ENCODE measurements at regions not wholly inside any gene's neighbourhood (a gene's known extent, or its start where the extent isn't known, plus 50 kb on each side); places are given as distances from the start of the nearest gene placed in this dataset.
"Not testable (repeated sequence)": the region's sequence is repeated elsewhere in the genome, so short reads cannot be mapped to it uniquely, and the experiment has no call there.

DNA sequence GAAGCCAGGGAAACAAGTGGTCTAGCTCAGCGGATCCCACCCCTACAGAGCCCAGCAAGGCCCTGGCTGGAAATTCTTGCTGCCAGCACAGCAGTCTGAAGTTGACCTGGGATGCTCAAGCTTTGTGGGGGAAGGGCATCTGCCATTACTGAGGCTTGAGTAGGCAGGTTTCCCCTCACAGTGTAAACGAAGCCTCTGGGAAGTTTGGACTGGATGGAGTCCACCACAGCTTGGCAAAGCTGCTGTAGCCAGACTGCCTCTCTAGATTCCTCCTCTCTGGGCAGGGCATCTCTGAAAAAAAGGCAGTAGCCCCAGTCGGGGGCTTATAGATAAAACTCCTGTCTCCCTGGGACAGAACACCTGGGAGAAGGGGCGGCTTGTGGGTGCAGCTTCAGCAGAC is 365.9 kb upstream of the SALL1 start:
- not testable (repeated sequence) for H3K36me3 ChIP-seq (replicated peaks in 1 of 2; ENCODE audit: control insufficient read depth in 2 of 2, insufficient read depth in 2 of 2, low read length in 2 of 2); H3K27ac ChIP-seq (replicated peaks; ENCODE audit: low read length); H3K79me1 ChIP-seq (ENCODE audit: low read depth, low read length); H2BK15ac ChIP-seq (ENCODE audit: low read length); DNase-seq (ENCODE audit: low spot score); H2AK5ac ChIP-seq (ENCODE audit: low read depth, low read length); H4K91ac ChIP-seq (ENCODE audit: low read depth, low read length, poor library complexity); H3K4me2 ChIP-seq (ENCODE audit: insufficient read depth, low read length, poor library complexity, severe bottlenecking); H2BK5ac ChIP-seq (ENCODE audit: low read length); H4K8ac ChIP-seq (ENCODE audit: low read depth, low read length); H2BK12ac ChIP-seq (ENCODE audit: low read length); H3K4ac ChIP-seq (ENCODE audit: low read length); H3K9me3 ChIP-seq (replicated peaks in 1 of 2; ENCODE audit: control insufficient read depth in 2 of 2, insufficient read depth in 1 of 2, low read depth in 1 of 2, low read length in 2 of 2); H3K27me3 ChIP-seq (ENCODE audit: control insufficient read depth in 3 of 3, insufficient read depth in 3 of 3, low read depth in 1 of 3, low read length in 3 of 3); H3K18ac ChIP-seq (ENCODE audit: low read length); H2BK120ac ChIP-seq (ENCODE audit: low read depth, low read length); H3K4me3 ChIP-seq (ENCODE audit: low read length in 2 of 2); H3K4me1 ChIP-seq (ENCODE audit: control insufficient read depth in 2 of 2, insufficient read depth in 1 of 2, low read depth in 1 of 2, low read length in 2 of 2); H3K9ac ChIP-seq (ENCODE audit: low read depth, low read length, poor library complexity); H2AFZ ChIP-seq (ENCODE audit: low read length); H3K14ac ChIP-seq (ENCODE audit: low read length); H3K23ac ChIP-seq (ENCODE audit: low read depth, low read length, poor library complexity)
- no CpG with 5 or more reads among the region's 4 CpGs for WGBS, 2 donors (ENCODE audit: extremely low coverage in 2 of 2, insufficient read length in 2 of 2, insufficient replicate concordance in 1 of 2)

DNA sequence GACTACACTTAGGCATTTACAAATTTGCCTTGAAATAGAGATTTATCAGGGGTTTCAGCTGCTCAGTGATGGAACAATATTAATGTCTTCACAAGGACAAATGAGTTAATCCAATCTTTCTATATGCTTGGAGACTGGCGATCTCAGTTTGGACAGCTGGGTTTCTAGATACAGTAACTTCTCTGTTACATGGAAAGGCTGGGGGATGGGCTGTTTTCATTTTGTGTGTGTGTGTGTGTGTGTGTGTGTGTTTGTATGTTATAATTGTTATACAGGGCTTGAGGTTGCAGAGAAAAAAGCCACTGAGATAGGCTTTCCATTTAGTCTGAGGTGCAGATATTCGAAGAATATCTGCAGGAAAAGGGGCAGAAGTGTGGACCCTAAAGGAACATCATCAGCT is 359.3 kb upstream of the SALL1 start:
- no peak overlapping the region for H3K9ac ChIP-seq (ENCODE audit: low read depth, low read length, poor library complexity)
- H3K4me3 ChIP-seq (ENCODE audit: low read length in 2 of 2): no peak overlapping the region
- no peak for DNase-seq (ENCODE audit: low spot score)
- no peak overlapping the region for H3K4me2 ChIP-seq (ENCODE audit: insufficient read depth, low read length, poor library complexity, severe bottlenecking)
- H3K79me1 ChIP-seq (ENCODE audit: low read depth, low read length): no peaks in the 10 kb centered on the region
- H4K8ac ChIP-seq (ENCODE audit: low read depth, low read length): no peak overlapping the region
- H2BK15ac ChIP-seq (ENCODE audit: low read length): no peak overlapping the region
- H2BK5ac ChIP-seq (ENCODE audit: low read length): no peak overlapping the region
- H3K27me3 ChIP-seq (ENCODE audit: control insufficient read depth in 3 of 3, insufficient read depth in 3 of 3, low read depth in 1 of 3, low read length in 3 of 3): no peaks in the 10 kb centered on the region
- H3K27ac ChIP-seq (replicated peaks; ENCODE audit: low read length): no peak overlapping the region
- no peaks in the 10 kb centered on the region for H3K4me1 ChIP-seq (ENCODE audit: control insufficient read depth in 2 of 2, insufficient read depth in 1 of 2, low read depth in 1 of 2, low read length in 2 of 2)
- no peak overlapping the region for H4K91ac ChIP-seq (ENCODE audit: low read depth, low read length, poor library complexity)
- H3K4ac ChIP-seq (ENCODE audit: low read length): no peak overlapping the region
- no peak overlapping the region for H2AK5ac ChIP-seq (ENCODE audit: low read depth, low read length)
- H3K36me3 ChIP-seq (replicated peaks in 1 of 2; ENCODE audit: control insufficient read depth in 2 of 2, insufficient read depth in 2 of 2, low read length in 2 of 2): no peaks in the 10 kb centered on the region
- H3K23ac ChIP-seq (ENCODE audit: low read depth, low read length, poor library complexity): no peak overlapping the region
- H2BK120ac ChIP-seq (ENCODE audit: low read depth, low read length): no peak overlapping the region
- no peak overlapping the region for H2BK12ac ChIP-seq (ENCODE audit: low read length)
- peaks cover 2 to 8% of the 10 kb centered on the region in 2 donors for H3K9me3 ChIP-seq (replicated peaks in 1 of 2; ENCODE audit: control insufficient read depth in 2 of 2, insufficient read depth in 1 of 2, low read depth in 1 of 2, low read length in 2 of 2)
- no peak overlapping the region for H3K18ac ChIP-seq (ENCODE audit: low read length)
- WGBS, 2 donors (ENCODE audit: extremely low coverage in 2 of 2, insufficient read length in 2 of 2, insufficient replicate concordance in 1 of 2): no CpG with 5 or more reads among the region's 2 CpGs
- no peak overlapping the region for H2AFZ ChIP-seq (ENCODE audit: low read length)
- H3K14ac ChIP-seq (ENCODE audit: low read length): no peak overlapping the region

DNA sequence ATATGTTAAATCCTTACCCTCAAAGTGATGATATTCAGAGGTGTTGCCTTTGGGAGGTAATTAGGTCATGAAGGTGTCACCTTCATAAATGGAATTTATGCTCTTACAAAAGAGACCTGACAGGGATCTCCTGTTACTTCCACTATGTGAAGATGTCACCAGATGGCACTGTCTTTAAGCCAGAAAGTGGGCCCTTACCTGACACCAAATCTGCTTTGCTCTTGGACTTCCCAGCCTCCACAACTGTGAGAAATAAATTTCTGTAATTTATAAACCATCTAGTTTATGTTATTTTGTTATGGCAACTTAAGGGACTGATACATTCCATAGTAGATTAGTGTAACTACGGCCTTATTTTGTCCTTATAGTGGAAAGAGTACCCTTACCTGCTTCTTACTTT is 358.3 kb upstream of the SALL1 start:
- no peak for DNase-seq (ENCODE audit: low spot score)
- Histone ChIP-seq H2BK15ac (ENCODE audit: low read length) (no peak overlapping the region), H4K8ac (ENCODE audit: low read depth, low read length) (no peak overlapping the region)

GRCh38 chr16:51508490-51509212 is 357.6 kb upstream of the SALL1 start:
- DNase-seq (ENCODE audit: low spot score): no peak
- Histone ChIP-seq H3K4me3 (ENCODE audit: low read length in 2 of 2) (no peak overlapping the region), H3K4me2 (ENCODE audit: insufficient read depth, low read length, poor library complexity, severe bottlenecking) (no peak overlapping the region), H3K9ac (ENCODE audit: low read depth, low read length, poor library complexity) (no peak overlapping the region), H3K14ac (ENCODE audit: low read length) (no peak overlapping the region), H3K9me3 (replicated peaks in 1 of 2; ENCODE audit: control insufficient read depth in 2 of 2, insufficient read depth in 1 of 2, low read depth in 1 of 2, low read length in 2 of 2) (peaks cover 2 to 8% of the 10 kb centered on the region in 2 donors), H2AK5ac (ENCODE audit: low read depth, low read length) (no peak overlapping the region), H2AFZ (ENCODE audit: low read length) (no peak overlapping the region), H4K8ac (ENCODE audit: low read depth, low read length) (no peak overlapping the region), H3K79me1 (ENCODE audit: low read depth, low read length) (no peaks in the 10 kb centered on the region), H2BK15ac (ENCODE audit: low read length) (no peak overlapping the region), H3K4ac (ENCODE audit: low read length) (no peak overlapping the region), H2BK5ac (ENCODE audit: low read length) (no peak overlapping the region), H3K27ac (replicated peaks; ENCODE audit: low read length) (no peak overlapping the region), H3K4me1 (ENCODE audit: control insufficient read depth in 2 of 2, insufficient read depth in 1 of 2, low read depth in 1 of 2, low read length in 2 of 2) (no peaks in the 10 kb centered on the region), H3K27me3 (ENCODE audit: control insufficient read depth in 3 of 3, insufficient read depth in 3 of 3, low read depth in 1 of 3, low read length in 3 of 3) (no peaks in the 10 kb centered on the region), H4K91ac (ENCODE audit: low read depth, low read length, poor library complexity) (no peak overlapping the region), H2BK12ac (ENCODE audit: low read length) (no peak overlapping the region), H2BK120ac (ENCODE audit: low read depth, low read length) (no peak overlapping the region), H3K18ac (ENCODE audit: low read length) (no peak overlapping the region), H3K23ac (ENCODE audit: low read depth, low read length, poor library complexity) (no peak overlapping the region), H3K36me3 (replicated peaks in 1 of 2; ENCODE audit: control insufficient read depth in 2 of 2, insufficient read depth in 2 of 2, low read length in 2 of 2) (no peaks in the 10 kb centered on the region)
- no CpG with 5 or more reads among the region's 4 CpGs for WGBS, 2 donors (ENCODE audit: extremely low coverage in 2 of 2, insufficient read length in 2 of 2, insufficient replicate concordance in 1 of 2)

More for the DNA sequence above, 358.3 kb upstream of the SALL1 start:
- H3K4me2 ChIP-seq (ENCODE audit: insufficient read depth, low read length, poor library complexity, severe bottlenecking): no peak overlapping the region
- no peaks in the 10 kb centered on the region for H3K36me3 ChIP-seq (replicated peaks in 1 of 2; ENCODE audit: control insufficient read depth in 2 of 2, insufficient read depth in 2 of 2, low read length in 2 of 2)
- H2AFZ ChIP-seq (ENCODE audit: low read length): no peak overlapping the region
- no peak overlapping the region for H3K4ac ChIP-seq (ENCODE audit: low read length)
- WGBS, 2 donors (ENCODE audit: extremely low coverage in 2 of 2, insufficient read length in 2 of 2, insufficient replicate concordance in 1 of 2): no CpG with 5 or more reads among the region's 1 CpG
- no peak overlapping the region for H4K91ac ChIP-seq (ENCODE audit: low read depth, low read length, poor library complexity)
- H3K27me3 ChIP-seq (ENCODE audit: control insufficient read depth in 3 of 3, insufficient read depth in 3 of 3, low read depth in 1 of 3, low read length in 3 of 3): no peaks in the 10 kb centered on the region
- H3K79me1 ChIP-seq (ENCODE audit: low read depth, low read length): no peaks in the 10 kb centered on the region
- peaks cover 2 to 8% of the 10 kb centered on the region in 2 donors for H3K9me3 ChIP-seq (replicated peaks in 1 of 2; ENCODE audit: control insufficient read depth in 2 of 2, insufficient read depth in 1 of 2, low read depth in 1 of 2, low read length in 2 of 2)
- no peak overlapping the region for H2BK5ac ChIP-seq (ENCODE audit: low read length)
- no peak overlapping the region for H3K14ac ChIP-seq (ENCODE audit: low read length)
- no peak overlapping the region for H3K18ac ChIP-seq (ENCODE audit: low read length)
- H3K23ac ChIP-seq (ENCODE audit: low read depth, low read length, poor library complexity): no peak overlapping the region
- no peak overlapping the region for H2BK12ac ChIP-seq (ENCODE audit: low read length)
- H3K9ac ChIP-seq (ENCODE audit: low read depth, low read length, poor library complexity): no peak overlapping the region
- H3K4me3 ChIP-seq (ENCODE audit: low read length in 2 of 2): no peak overlapping the region
- H3K27ac ChIP-seq (replicated peaks; ENCODE audit: low read length): no peak overlapping the region
- no peak overlapping the region for H2BK120ac ChIP-seq (ENCODE audit: low read depth, low read length)
- no peak overlapping the region for H2AK5ac ChIP-seq (ENCODE audit: low read depth, low read length)
- no peaks in the 10 kb centered on the region for H3K4me1 ChIP-seq (ENCODE audit: control insufficient read depth in 2 of 2, insufficient read depth in 1 of 2, low read depth in 1 of 2, low read length in 2 of 2)

Measured in neuronal stem cell (in vitro differentiated cells).